Neural crest cell (in vitro differentiated cells): ENCODE measurements at regions not wholly inside any gene's neighbourhood (a gene's known extent, or its start where the extent isn't known, plus 50 kb on each side); places are given as distances from the start of the nearest gene placed in this dataset.

ENCODE experiments used
- DNase-seq: peaks from one replicate; pipeline ENCODE4 v3.0.0; 2021; ENCODE audit warnings: low read depth, mixed read lengths, low spot score
- H3K27ac Mint-ChIP-seq: one replicate; pipeline ENCODE4 v1.8.0; 2021; ENCODE audit warnings: mild to moderate bottlenecking, mixed read lengths; ENCODE audit not compliant: unreplicated experiment
- H3K27me3 Mint-ChIP-seq: 2 replicates; pipeline ENCODE4 v1.8.0; 2021; ENCODE audit warnings: low read depth, mild to moderate bottlenecking, mixed read lengths
- H3K36me3 Mint-ChIP-seq: 2 replicates; pipeline ENCODE4 v1.8.0; 2021; ENCODE audit warnings: low read depth, mild to moderate bottlenecking, mixed read lengths
- H3K4me1 Mint-ChIP-seq: 2 replicates; pipeline ENCODE4 v1.8.0; 2021; ENCODE audit warnings: mixed read lengths
- H3K4me3 Mint-ChIP-seq: one replicate; pipeline ENCODE4 v1.8.0; 2021; ENCODE audit warnings: mild to moderate bottlenecking, mixed read lengths
- H3K9me3 Mint-ChIP-seq: 2 replicates; pipeline ENCODE4 v1.8.0; 2021; ENCODE audit warnings: mixed read lengths
- TF ChIP-seq, protein P1 (sequence below): fragments of 200-600 bp; sonication (generic); conservative IDR thresholded peaks from 2 replicates; pipeline ENCODE4 v1.5.0; 2021; ENCODE audit warnings: antibody characterized with exemption, mild to moderate bottlenecking

DNA sequence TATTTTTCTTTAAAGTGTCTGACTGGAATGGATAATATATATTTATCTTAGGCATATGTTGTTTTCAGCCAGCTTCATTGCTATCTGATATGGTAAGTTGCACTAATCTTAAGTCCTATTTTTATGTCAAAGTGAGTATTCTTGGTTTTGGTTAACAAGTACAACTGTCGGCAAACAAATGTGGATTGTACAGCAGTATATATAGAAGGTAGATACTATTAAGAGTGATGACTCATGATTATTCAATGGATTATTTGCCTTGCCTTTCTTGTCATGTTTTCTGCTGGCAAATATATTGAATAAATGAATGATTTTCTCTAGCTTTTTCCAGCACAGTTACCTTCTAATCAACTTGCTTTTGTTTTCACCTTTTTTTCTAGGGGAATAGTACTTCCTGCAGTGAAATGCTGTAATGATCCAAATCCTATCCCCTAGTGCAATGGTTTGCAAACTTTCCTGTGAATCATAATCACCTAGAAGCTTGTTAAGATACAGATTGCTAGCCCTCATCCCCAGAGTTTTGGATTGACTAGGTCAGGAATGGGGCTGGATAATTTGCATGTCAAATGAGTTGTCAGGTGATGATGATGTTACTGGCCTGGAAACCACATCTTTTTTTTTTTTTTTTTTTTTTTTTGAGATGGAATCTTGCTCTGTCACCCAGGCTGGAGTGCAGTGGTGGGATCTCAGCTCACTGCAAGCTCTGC, 60.8 kb upstream of the ARRDC3 start:
- Mint-ChIP-seq H3K27ac (no peak overlapping the region), H3K9me3 (peaks cover 13% of the 10 kb centered on the region), H3K4me3 (no peak overlapping the region), H3K36me3 (peaks cover 5% of the 10 kb centered on the region), H3K27me3 (no peaks in the 10 kb centered on the region), H3K4me1 (no peaks in the 10 kb centered on the region)
- DNase-seq, result no peak
- TF ChIP-seq, protein P1, sequence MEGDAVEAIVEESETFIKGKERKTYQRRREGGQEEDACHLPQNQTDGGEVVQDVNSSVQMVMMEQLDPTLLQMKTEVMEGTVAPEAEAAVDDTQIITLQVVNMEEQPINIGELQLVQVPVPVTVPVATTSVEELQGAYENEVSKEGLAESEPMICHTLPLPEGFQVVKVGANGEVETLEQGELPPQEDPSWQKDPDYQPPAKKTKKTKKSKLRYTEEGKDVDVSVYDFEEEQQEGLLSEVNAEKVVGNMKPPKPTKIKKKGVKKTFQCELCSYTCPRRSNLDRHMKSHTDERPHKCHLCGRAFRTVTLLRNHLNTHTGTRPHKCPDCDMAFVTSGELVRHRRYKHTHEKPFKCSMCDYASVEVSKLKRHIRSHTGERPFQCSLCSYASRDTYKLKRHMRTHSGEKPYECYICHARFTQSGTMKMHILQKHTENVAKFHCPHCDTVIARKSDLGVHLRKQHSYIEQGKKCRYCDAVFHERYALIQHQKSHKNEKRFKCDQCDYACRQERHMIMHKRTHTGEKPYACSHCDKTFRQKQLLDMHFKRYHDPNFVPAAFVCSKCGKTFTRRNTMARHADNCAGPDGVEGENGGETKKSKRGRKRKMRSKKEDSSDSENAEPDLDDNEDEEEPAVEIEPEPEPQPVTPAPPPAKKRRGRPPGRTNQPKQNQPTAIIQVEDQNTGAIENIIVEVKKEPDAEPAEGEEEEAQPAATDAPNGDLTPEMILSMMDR, result no peak

- no peak for DNase-seq
- Mint-ChIP-seq H3K27ac (no peak overlapping the region), H3K9me3 (peaks cover 8% of the 10 kb centered on the region), H3K36me3 (peaks cover 3% of the 10 kb centered on the region), H3K4me1 (no peaks in the 10 kb centered on the region), H3K27me3 (no peaks in the 10 kb centered on the region), H3K4me3 (no peak overlapping the region)
- TF ChIP-seq, protein P1, result no peak
Measured at GRCh38 chr5:91443023-91443422, 59.9 kb upstream of the ARRDC3 start.

- peaks cover 2% of the 10 kb centered on the region for H3K9me3 Mint-ChIP-seq
- no peaks in the 10 kb centered on the region for H3K27me3 Mint-ChIP-seq
- no peak for DNase-seq
- no peaks in the 10 kb centered on the region for H3K4me1 Mint-ChIP-seq
- TF ChIP-seq, protein P1, result no peak
- H3K4me3 Mint-ChIP-seq, result no peak overlapping the region
- no peaks in the 10 kb centered on the region for H3K36me3 Mint-ChIP-seq
- H3K27ac Mint-ChIP-seq, result no peak overlapping the region
Measured at GRCh38 chr5:91441082-91441481, 58.0 kb upstream of the ARRDC3 start.

DNA sequence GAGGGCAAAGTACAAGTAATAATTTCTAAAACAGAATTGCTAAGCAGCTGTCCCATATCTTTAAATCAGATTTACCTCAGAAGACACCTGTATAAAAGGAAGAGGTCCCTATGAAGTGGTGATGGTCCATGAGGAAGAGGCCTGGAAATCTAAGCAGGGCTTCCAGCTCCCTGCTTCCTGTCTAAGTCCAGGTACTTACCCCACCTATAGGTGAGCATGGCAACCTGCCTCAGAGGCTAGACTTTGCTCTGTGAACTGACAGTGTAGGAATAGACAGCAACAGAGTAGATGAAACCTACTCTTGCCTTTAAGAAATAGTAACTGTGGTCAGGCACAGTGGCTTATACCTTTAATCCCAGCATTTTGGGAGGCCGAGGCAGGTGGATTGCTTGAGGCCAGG, 55.8 kb upstream of the ARRDC3 start:
- Mint-ChIP-seq H3K4me3 (no peak overlapping the region), H3K27me3 (no peaks in the 10 kb centered on the region), H3K4me1 (no peaks in the 10 kb centered on the region), H3K9me3 (peaks cover 2% of the 10 kb centered on the region), H3K27ac (no peak overlapping the region), H3K36me3 (no peaks in the 10 kb centered on the region)
- TF ChIP-seq, protein P1, result no peak
- DNase-seq, result no peak

GRCh38 chr5:91436241-91436640, 53.1 kb upstream of the ARRDC3 start:
- Mint-ChIP-seq H3K36me3 (no peaks in the 10 kb centered on the region), H3K9me3 (peaks cover 2% of the 10 kb centered on the region), H3K27ac (no peak overlapping the region), H3K4me1 (no peaks in the 10 kb centered on the region), H3K27me3 (no peaks in the 10 kb centered on the region), H3K4me3 (no peak overlapping the region)
- TF ChIP-seq, protein P1, result no peak
- no peak for DNase-seq
